Breast epithelium (tissue), 3 donors: ENCODE measurements at regions not wholly inside any gene's neighbourhood (a gene's known extent, or its start where the extent isn't known, plus 50 kb on each side); places are given as distances from the start of the nearest gene placed in this dataset.

Experiments used
- POLR2A ChIP-seq: fragments of 450-650 bp; IDR thresholded peaks from one replicate; pipeline ENCODE4 v1.6.1; 2016; ENCODE audit warnings: antibody characterized with exemption, mild to moderate bottlenecking, moderate library complexity
- TF ChIP-seq, protein P1 (sequence below), 3 donors: fragments of 450-650 bp; IDR thresholded peaks; one replicate each; pipeline ENCODE4 v1.5.1; 2016 to 2017; ENCODE audit warnings: antibody characterized with exemption in 3 of 3, mild to moderate bottlenecking in 3 of 3, moderate library complexity in 3 of 3

DNA sequence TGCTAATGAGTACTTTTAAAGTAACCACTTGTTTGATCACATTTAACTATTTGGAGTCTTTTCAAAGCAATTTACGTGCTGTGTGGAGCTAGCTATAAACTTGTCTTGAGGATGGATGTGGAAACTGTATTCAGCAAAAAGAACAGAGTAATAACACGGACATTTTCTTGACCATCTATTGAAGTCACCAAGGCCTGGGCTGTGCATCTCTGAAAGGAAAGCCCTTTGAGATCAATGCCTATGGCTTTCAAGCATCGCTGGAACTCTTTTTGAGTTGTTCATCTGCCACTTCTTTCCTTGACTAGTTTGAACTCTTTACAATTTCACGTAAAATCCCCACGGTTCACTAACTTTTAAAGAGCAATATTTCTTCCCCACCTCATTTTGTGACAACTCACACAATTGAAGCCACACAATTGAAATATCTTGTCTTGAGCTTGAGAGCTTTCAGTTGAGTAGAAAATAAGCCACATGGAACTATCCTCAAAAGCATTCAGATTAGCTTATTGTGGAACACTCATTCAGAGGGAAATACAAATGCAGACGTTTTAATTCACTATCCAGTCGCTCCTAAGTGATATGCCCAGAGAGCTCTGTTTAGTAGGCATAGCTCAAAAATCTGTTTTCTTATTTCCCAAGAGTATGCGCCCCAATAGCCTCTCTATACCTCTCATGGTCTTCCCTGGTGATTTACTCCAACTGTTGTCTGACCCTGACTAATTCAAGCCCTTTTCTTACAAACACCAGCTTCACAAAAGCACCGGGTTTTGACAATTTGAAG, 134.9 kb upstream of the SLITRK2 start:
- TF ChIP-seq, protein P1, sequence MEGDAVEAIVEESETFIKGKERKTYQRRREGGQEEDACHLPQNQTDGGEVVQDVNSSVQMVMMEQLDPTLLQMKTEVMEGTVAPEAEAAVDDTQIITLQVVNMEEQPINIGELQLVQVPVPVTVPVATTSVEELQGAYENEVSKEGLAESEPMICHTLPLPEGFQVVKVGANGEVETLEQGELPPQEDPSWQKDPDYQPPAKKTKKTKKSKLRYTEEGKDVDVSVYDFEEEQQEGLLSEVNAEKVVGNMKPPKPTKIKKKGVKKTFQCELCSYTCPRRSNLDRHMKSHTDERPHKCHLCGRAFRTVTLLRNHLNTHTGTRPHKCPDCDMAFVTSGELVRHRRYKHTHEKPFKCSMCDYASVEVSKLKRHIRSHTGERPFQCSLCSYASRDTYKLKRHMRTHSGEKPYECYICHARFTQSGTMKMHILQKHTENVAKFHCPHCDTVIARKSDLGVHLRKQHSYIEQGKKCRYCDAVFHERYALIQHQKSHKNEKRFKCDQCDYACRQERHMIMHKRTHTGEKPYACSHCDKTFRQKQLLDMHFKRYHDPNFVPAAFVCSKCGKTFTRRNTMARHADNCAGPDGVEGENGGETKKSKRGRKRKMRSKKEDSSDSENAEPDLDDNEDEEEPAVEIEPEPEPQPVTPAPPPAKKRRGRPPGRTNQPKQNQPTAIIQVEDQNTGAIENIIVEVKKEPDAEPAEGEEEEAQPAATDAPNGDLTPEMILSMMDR (IDR thresholded peaks at IDR 0.05): no peak
- TF ChIP-seq POLR2A: no peak
